ENCODE measurements at regions not wholly inside any gene's neighbourhood (a gene's known extent, or its start where the extent isn't known, plus 50 kb on each side); places are given as distances from the start of the nearest gene placed in this dataset.

- Histone ChIP-seq H3K4me1 (ENCODE audit: control insufficient read depth, low read depth, low read length) (no peaks in the 10 kb centered on the region), H3K4me3 (ENCODE audit: low read length) (no peak overlapping the region), H2BK15ac (replicated peaks; ENCODE audit: low read depth) (no peak overlapping the region), H3K79me1 (ENCODE audit: low read length) (no peaks in the 10 kb centered on the region), H3K9ac (ENCODE audit: low read length) (no peak overlapping the region), H2BK5ac (ENCODE audit: low read length) (no peak overlapping the region), H3K27ac (ENCODE audit: low read depth, low read length) (no peak overlapping the region), H3K4ac (ENCODE audit: low read depth, low read length) (no peak overlapping the region), H3K36me3 (ENCODE audit: control insufficient read depth, insufficient read depth, low read length) (no peaks in the 10 kb centered on the region), H3K79me2 (ENCODE audit: control insufficient read depth, insufficient read depth, low read length) (no peaks in the 10 kb centered on the region), H3K27me3 (ENCODE audit: insufficient read depth, low read length, poor library complexity) (no peaks in the 10 kb centered on the region), H3K56ac (ENCODE audit: low read length) (no peak overlapping the region), H3K18ac (ENCODE audit: low read length) (no peak overlapping the region), H2BK120ac (ENCODE audit: low read depth, low read length) (no peak overlapping the region), H2AK5ac (ENCODE audit: low read length) (no peak overlapping the region), H4K5ac (ENCODE audit: low read length) (no peak overlapping the region), H4K8ac (ENCODE audit: low read depth, low read length) (no peak overlapping the region), H3K23ac (ENCODE audit: low read length) (no peak overlapping the region), H3K4me2 (ENCODE audit: low read length) (no peak overlapping the region)
- DNase-seq: no peak
Observed at GRCh38 chr14:43123544-43123943, 1383.5 kb downstream of the FSCB start.

- Histone ChIP-seq H3K23ac (ENCODE audit: low read length) (no peak overlapping the region), H3K56ac (ENCODE audit: low read length) (no peak overlapping the region), H3K36me3 (ENCODE audit: control insufficient read depth, insufficient read depth, low read length) (no peaks in the 10 kb centered on the region), H3K79me2 (ENCODE audit: control insufficient read depth, insufficient read depth, low read length) (no peaks in the 10 kb centered on the region), H3K18ac (ENCODE audit: low read length) (no peak overlapping the region), H3K4me3 (ENCODE audit: low read length) (no peak overlapping the region), H3K4ac (ENCODE audit: low read depth, low read length) (no peak overlapping the region), H2BK5ac (ENCODE audit: low read length) (no peak overlapping the region), H3K27me3 (ENCODE audit: insufficient read depth, low read length, poor library complexity) (no peaks in the 10 kb centered on the region), H4K8ac (ENCODE audit: low read depth, low read length) (no peak overlapping the region), H2AK5ac (ENCODE audit: low read length) (no peak overlapping the region), H3K9ac (ENCODE audit: low read length) (no peak overlapping the region), H3K79me1 (ENCODE audit: low read length) (no peaks in the 10 kb centered on the region), H2BK15ac (replicated peaks; ENCODE audit: low read depth) (no peak overlapping the region), H4K5ac (ENCODE audit: low read length) (no peak overlapping the region), H3K4me1 (ENCODE audit: control insufficient read depth, low read depth, low read length) (no peaks in the 10 kb centered on the region), H3K4me2 (ENCODE audit: low read length) (no peak overlapping the region), H3K27ac (ENCODE audit: low read depth, low read length) (no peak overlapping the region), H2BK120ac (ENCODE audit: low read depth, low read length) (no peak overlapping the region)
- WGBS (ENCODE audit: extremely low coverage, insufficient coverage, low lambda C conversion rate): no CpG with 5 or more reads among the region's 1 CpG
- peak; percentile 2 for DNase-seq
Observed at GRCh38 chr14:43119672-43120071, 1387.4 kb downstream of the FSCB start.

DNA sequence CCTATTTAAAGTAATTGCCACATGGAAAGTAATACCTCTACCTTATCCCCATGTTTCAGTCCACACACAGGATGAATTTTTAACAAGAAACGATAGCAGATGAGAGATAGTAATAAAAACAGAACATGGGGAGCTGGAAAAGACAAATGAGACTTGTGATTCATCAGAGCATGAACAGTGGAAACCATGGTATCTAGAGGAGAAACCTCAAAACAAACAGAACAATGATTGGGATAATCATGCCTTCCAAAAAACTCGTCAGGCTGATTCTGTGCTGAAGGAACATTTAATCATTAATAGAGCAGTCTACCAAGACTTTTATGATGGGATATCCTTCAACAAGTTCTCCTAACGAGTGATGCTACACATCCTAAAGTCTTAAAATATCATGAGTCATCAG lies 1390.7 kb downstream of the FSCB start:
- no CpG with 5 or more reads among the region's 3 CpGs for WGBS (ENCODE audit: extremely low coverage, insufficient coverage, low lambda C conversion rate)

DNA sequence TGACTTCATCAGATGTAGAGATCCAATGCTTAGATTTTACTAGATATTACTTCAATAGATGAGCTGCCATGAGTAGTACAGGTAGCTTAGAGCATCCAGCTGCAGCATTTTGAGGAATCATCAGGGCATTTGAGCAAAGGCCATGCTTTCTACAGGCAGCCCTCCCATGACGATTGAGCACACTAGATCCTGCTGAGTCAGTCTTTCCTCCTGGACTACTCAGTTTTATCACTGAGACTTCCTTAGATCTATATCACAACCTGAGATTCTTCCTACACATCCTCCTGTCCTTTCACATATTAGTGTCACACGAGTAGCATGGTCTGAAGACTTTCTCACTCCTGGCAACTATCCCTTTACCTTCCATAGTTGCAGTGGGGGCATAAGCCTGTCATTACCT lies 1401.8 kb downstream of the FSCB start:
- Histone ChIP-seq H3K4me3 (ENCODE audit: low read length) (no peak overlapping the region), H2BK15ac (replicated peaks; ENCODE audit: low read depth) (no peak overlapping the region), H3K23ac (ENCODE audit: low read length) (no peak overlapping the region), H3K27me3 (ENCODE audit: insufficient read depth, low read length, poor library complexity) (no peaks in the 10 kb centered on the region), H3K79me1 (ENCODE audit: low read length) (no peaks in the 10 kb centered on the region), H3K79me2 (ENCODE audit: control insufficient read depth, insufficient read depth, low read length) (no peaks in the 10 kb centered on the region), H3K4me1 (ENCODE audit: control insufficient read depth, low read depth, low read length) (no peaks in the 10 kb centered on the region), H2AK5ac (ENCODE audit: low read length) (no peak overlapping the region), H3K9ac (ENCODE audit: low read length) (no peak overlapping the region), H3K18ac (ENCODE audit: low read length) (no peak overlapping the region), H2BK120ac (ENCODE audit: low read depth, low read length) (no peak overlapping the region), H2BK5ac (ENCODE audit: low read length) (no peak overlapping the region), H3K56ac (ENCODE audit: low read length) (no peak overlapping the region), H4K5ac (ENCODE audit: low read length) (no peak overlapping the region), H3K27ac (ENCODE audit: low read depth, low read length) (no peak overlapping the region), H3K4ac (ENCODE audit: low read depth, low read length) (no peak overlapping the region), H3K4me2 (ENCODE audit: low read length) (no peak overlapping the region), H3K36me3 (ENCODE audit: control insufficient read depth, insufficient read depth, low read length) (no peaks in the 10 kb centered on the region), H4K8ac (ENCODE audit: low read depth, low read length) (no peak overlapping the region)
- WGBS (ENCODE audit: extremely low coverage, insufficient coverage, low lambda C conversion rate): no CpG with 5 or more reads among the region's 2 CpGs
- DNase-seq: peak; percentile 10

More for the DNA sequence above, 1390.7 kb downstream of the FSCB start:
- Histone ChIP-seq H2AK5ac (ENCODE audit: low read length) (no peak overlapping the region), H3K23ac (ENCODE audit: low read length) (no peak overlapping the region), H3K4me3 (ENCODE audit: low read length) (no peak overlapping the region), H3K56ac (ENCODE audit: low read length) (no peak overlapping the region), H3K18ac (ENCODE audit: low read length) (no peak overlapping the region), H2BK120ac (ENCODE audit: low read depth, low read length) (no peak overlapping the region), H3K9ac (ENCODE audit: low read length) (no peak overlapping the region), H3K4me1 (ENCODE audit: control insufficient read depth, low read depth, low read length) (no peaks in the 10 kb centered on the region), H4K8ac (ENCODE audit: low read depth, low read length) (no peak overlapping the region), H3K79me1 (ENCODE audit: low read length) (no peaks in the 10 kb centered on the region), H2BK5ac (ENCODE audit: low read length) (no peak overlapping the region), H3K27me3 (ENCODE audit: insufficient read depth, low read length, poor library complexity) (no peaks in the 10 kb centered on the region), H3K4me2 (ENCODE audit: low read length) (no peak overlapping the region), H3K79me2 (ENCODE audit: control insufficient read depth, insufficient read depth, low read length) (no peaks in the 10 kb centered on the region), H4K5ac (ENCODE audit: low read length) (no peak overlapping the region), H3K4ac (ENCODE audit: low read depth, low read length) (no peak overlapping the region), H3K27ac (ENCODE audit: low read depth, low read length) (no peak overlapping the region), H3K36me3 (ENCODE audit: control insufficient read depth, insufficient read depth, low read length) (no peaks in the 10 kb centered on the region), H2BK15ac (replicated peaks; ENCODE audit: low read depth) (no peak overlapping the region)
- DNase-seq: no peak

DNA sequence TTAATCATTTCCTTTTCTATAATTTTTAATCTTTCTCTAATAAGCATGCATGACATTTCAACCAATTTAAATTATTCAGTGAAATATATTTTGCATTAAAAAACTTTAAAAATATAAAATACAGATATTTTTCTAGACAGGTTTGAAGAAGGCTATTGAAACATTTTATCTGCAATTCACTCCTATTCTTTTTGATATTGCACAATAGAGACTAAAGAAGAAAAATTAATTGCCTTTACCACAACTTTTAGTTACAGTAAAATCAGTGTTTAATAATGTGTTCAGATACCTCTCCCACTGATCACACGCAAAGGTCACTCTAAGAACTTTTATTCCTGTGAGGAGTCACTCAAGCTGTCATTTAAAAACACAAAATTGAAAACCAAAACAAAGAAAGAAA lies 1416.7 kb downstream of the FSCB start:
- Histone ChIP-seq H3K27me3 (ENCODE audit: insufficient read depth, low read length, poor library complexity) (no peaks in the 10 kb centered on the region), H2BK120ac (ENCODE audit: low read depth, low read length) (no peak overlapping the region), H3K27ac (ENCODE audit: low read depth, low read length) (no peak overlapping the region), H3K23ac (ENCODE audit: low read length) (no peak overlapping the region), H3K79me2 (ENCODE audit: control insufficient read depth, insufficient read depth, low read length) (no peaks in the 10 kb centered on the region), H3K4me1 (ENCODE audit: control insufficient read depth, low read depth, low read length) (no peaks in the 10 kb centered on the region), H4K8ac (ENCODE audit: low read depth, low read length) (no peak overlapping the region), H3K4me3 (ENCODE audit: low read length) (no peak overlapping the region), H3K4me2 (ENCODE audit: low read length) (no peak overlapping the region), H2BK5ac (ENCODE audit: low read length) (no peak overlapping the region), H2BK15ac (replicated peaks; ENCODE audit: low read depth) (no peak overlapping the region), H3K4ac (ENCODE audit: low read depth, low read length) (no peak overlapping the region), H3K18ac (ENCODE audit: low read length) (no peak overlapping the region), H3K36me3 (ENCODE audit: control insufficient read depth, insufficient read depth, low read length) (no peaks in the 10 kb centered on the region), H3K56ac (ENCODE audit: low read length) (no peak overlapping the region), H3K79me1 (ENCODE audit: low read length) (no peaks in the 10 kb centered on the region), H2AK5ac (ENCODE audit: low read length) (no peak overlapping the region), H4K5ac (ENCODE audit: low read length) (no peak overlapping the region), H3K9ac (ENCODE audit: low read length) (no peak overlapping the region)
- WGBS (ENCODE audit: extremely low coverage, insufficient coverage, low lambda C conversion rate): no CpG with 5 or more reads among the region's 1 CpG
- no peak for DNase-seq

DNA sequence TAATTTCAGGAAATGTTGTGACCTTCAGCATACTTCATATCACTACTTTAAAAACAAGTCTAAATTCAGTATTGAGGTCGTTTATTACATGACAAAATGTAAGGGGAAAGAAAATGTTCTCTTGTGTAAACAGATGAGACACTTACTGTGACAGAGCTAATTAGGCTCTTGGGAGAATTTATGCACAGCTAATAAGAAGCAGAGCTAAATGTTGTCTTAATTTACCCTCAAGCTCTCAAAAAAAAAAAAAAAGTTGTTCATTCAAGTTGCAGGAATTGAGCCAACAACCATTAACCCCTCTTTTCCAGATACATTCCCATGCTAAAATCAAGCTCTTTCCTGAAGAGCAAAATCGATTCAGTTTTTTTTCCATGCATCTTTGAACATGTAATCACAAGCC lies 1419.4 kb downstream of the FSCB start:
- no peaks in the 10 kb centered on the region for H3K36me3 ChIP-seq (ENCODE audit: control insufficient read depth, insufficient read depth, low read length)
- DNase-seq: no peak
- H3K56ac ChIP-seq (ENCODE audit: low read length): no peak overlapping the region
- no peak overlapping the region for H3K4me2 ChIP-seq (ENCODE audit: low read length)
- no peaks in the 10 kb centered on the region for H3K79me1 ChIP-seq (ENCODE audit: low read length)
- H3K79me2 ChIP-seq (ENCODE audit: control insufficient read depth, insufficient read depth, low read length): no peaks in the 10 kb centered on the region
- no peak overlapping the region for H4K5ac ChIP-seq (ENCODE audit: low read length)
- H2BK120ac ChIP-seq (ENCODE audit: low read depth, low read length): no peak overlapping the region
- H3K27me3 ChIP-seq (ENCODE audit: insufficient read depth, low read length, poor library complexity): no peaks in the 10 kb centered on the region
- no peak overlapping the region for H3K18ac ChIP-seq (ENCODE audit: low read length)
- no peak overlapping the region for H3K4ac ChIP-seq (ENCODE audit: low read depth, low read length)
- no peak overlapping the region for H4K8ac ChIP-seq (ENCODE audit: low read depth, low read length)
- no peak overlapping the region for H3K9ac ChIP-seq (ENCODE audit: low read length)
- no peak overlapping the region for H3K27ac ChIP-seq (ENCODE audit: low read depth, low read length)
- no peak overlapping the region for H2AK5ac ChIP-seq (ENCODE audit: low read length)
- no peaks in the 10 kb centered on the region for H3K4me1 ChIP-seq (ENCODE audit: control insufficient read depth, low read depth, low read length)
- H2BK5ac ChIP-seq (ENCODE audit: low read length): no peak overlapping the region
- no peak overlapping the region for H2BK15ac ChIP-seq (replicated peaks; ENCODE audit: low read depth)
- H3K4me3 ChIP-seq (ENCODE audit: low read length): no peak overlapping the region
- H3K23ac ChIP-seq (ENCODE audit: low read length): no peak overlapping the region
- no CpG with 5 or more reads among the region's 2 CpGs for WGBS (ENCODE audit: extremely low coverage, insufficient coverage, low lambda C conversion rate)
